ENCODE measurements at regions not wholly inside any gene's neighbourhood (a gene's known extent, or its start where the extent isn't known, plus 50 kb on each side); places are given as distances from the start of the nearest gene placed in this dataset.

- DNase-seq (ENCODE audit: low spot score): no peak
- Mint-ChIP-seq H3K27me3 (ENCODE audit: unreplicated experiment) (peaks cover 2% of the 10 kb centered on the region), H3K36me3 (ENCODE audit: low read depth, unreplicated experiment) (no peaks in the 10 kb centered on the region), H3K27ac (ENCODE audit: unreplicated experiment) (no peak overlapping the region), H3K9me3 (ENCODE audit: unreplicated experiment) (no peaks in the 10 kb centered on the region), H3K4me3 (ENCODE audit: unreplicated experiment) (no peak overlapping the region), H3K4me1 (ENCODE audit: unreplicated experiment) (no peaks in the 10 kb centered on the region)
- TF ChIP-seq CTCF (IDR thresholded peaks at IDR 0.05; ENCODE audit: unreplicated experiment): no peak
These were observed 102.0 kb upstream of the CCDC80 start for GRCh38 chr3:112742934-112743333.

DNA sequence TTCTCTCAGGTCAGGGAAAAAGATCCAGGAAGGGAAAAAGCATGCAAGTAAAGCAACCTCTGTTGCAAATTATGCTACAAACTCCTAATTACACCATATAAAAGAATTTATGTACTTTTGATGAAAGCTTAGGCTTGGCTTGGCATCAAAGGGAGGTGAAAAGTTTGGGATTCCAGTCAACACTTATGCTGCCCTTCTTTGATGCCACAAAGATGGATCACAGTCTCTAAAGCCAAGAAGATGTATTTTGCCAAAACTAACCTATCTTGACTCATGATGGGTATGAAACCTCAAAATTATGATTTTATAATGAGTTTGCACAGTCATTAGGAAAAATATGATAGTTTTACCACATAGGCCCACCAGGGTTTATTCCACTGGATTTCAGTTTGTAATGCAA lies 101.0 kb upstream of the CCDC80 start:
- Mint-ChIP-seq H3K4me3 (ENCODE audit: unreplicated experiment) (no peak overlapping the region), H3K27me3 (ENCODE audit: unreplicated experiment) (peaks cover 2% of the 10 kb centered on the region), H3K9me3 (ENCODE audit: unreplicated experiment) (no peaks in the 10 kb centered on the region), H3K27ac (ENCODE audit: unreplicated experiment) (no peak overlapping the region), H3K36me3 (ENCODE audit: low read depth, unreplicated experiment) (no peaks in the 10 kb centered on the region), H3K4me1 (ENCODE audit: unreplicated experiment) (no peaks in the 10 kb centered on the region)
- no peak for TF ChIP-seq CTCF (IDR thresholded peaks at IDR 0.05; ENCODE audit: unreplicated experiment)
- DNase-seq (ENCODE audit: low spot score): no peak

GRCh38 chr3:112740835-112741234 lies 99.9 kb upstream of the CCDC80 start:
- H3K27me3 Mint-ChIP-seq (ENCODE audit: unreplicated experiment): peaks cover 2% of the 10 kb centered on the region
- H3K27ac Mint-ChIP-seq (ENCODE audit: unreplicated experiment): no peak overlapping the region
- no peaks in the 10 kb centered on the region for H3K9me3 Mint-ChIP-seq (ENCODE audit: unreplicated experiment)
- H3K4me3 Mint-ChIP-seq (ENCODE audit: unreplicated experiment): no peak overlapping the region
- no peaks in the 10 kb centered on the region for H3K4me1 Mint-ChIP-seq (ENCODE audit: unreplicated experiment)
- TF ChIP-seq CTCF (IDR thresholded peaks at IDR 0.05; ENCODE audit: unreplicated experiment): no peak
- DNase-seq (ENCODE audit: low spot score): no peak
- H3K36me3 Mint-ChIP-seq (ENCODE audit: low read depth, unreplicated experiment): no peaks in the 10 kb centered on the region

- Mint-ChIP-seq H3K27ac (ENCODE audit: unreplicated experiment) (no peak overlapping the region), H3K27me3 (ENCODE audit: unreplicated experiment) (peaks cover 2% of the 10 kb centered on the region), H3K9me3 (ENCODE audit: unreplicated experiment) (no peaks in the 10 kb centered on the region), H3K36me3 (ENCODE audit: low read depth, unreplicated experiment) (no peaks in the 10 kb centered on the region), H3K4me3 (ENCODE audit: unreplicated experiment) (no peak overlapping the region), H3K4me1 (ENCODE audit: unreplicated experiment) (no peaks in the 10 kb centered on the region)
- no peak for TF ChIP-seq CTCF (IDR thresholded peaks at IDR 0.05; ENCODE audit: unreplicated experiment)
- no peak for DNase-seq (ENCODE audit: low spot score)
These were observed 98.5 kb upstream of the CCDC80 start for GRCh38 chr3:112739252-112739965.

GRCh38 chr3:112738366-112738765 lies 97.4 kb upstream of the CCDC80 start:
- no peaks in the 10 kb centered on the region for H3K4me1 Mint-ChIP-seq (ENCODE audit: unreplicated experiment)
- DNase-seq (ENCODE audit: low spot score): no peak
- H3K27ac Mint-ChIP-seq (ENCODE audit: unreplicated experiment): no peak overlapping the region
- no peak overlapping the region for H3K4me3 Mint-ChIP-seq (ENCODE audit: unreplicated experiment)
- H3K9me3 Mint-ChIP-seq (ENCODE audit: unreplicated experiment): no peaks in the 10 kb centered on the region
- no peak for TF ChIP-seq CTCF (IDR thresholded peaks at IDR 0.05; ENCODE audit: unreplicated experiment)
- H3K36me3 Mint-ChIP-seq (ENCODE audit: low read depth, unreplicated experiment): no peaks in the 10 kb centered on the region
- H3K27me3 Mint-ChIP-seq (ENCODE audit: unreplicated experiment): peaks cover 2% of the 10 kb centered on the region
